Neural crest cell (in vitro differentiated cells): ENCODE measurements at regions not wholly inside any gene's neighbourhood (a gene's known extent, or its start where the extent isn't known, plus 50 kb on each side); places are given as distances from the start of the nearest gene placed in this dataset.

ENCODE experiments used
- DNase-seq: peaks from one replicate; pipeline ENCODE4 v3.0.0; 2021; ENCODE audit warnings: low read depth, mixed read lengths, low spot score
- H3K27ac Mint-ChIP-seq: one replicate; pipeline ENCODE4 v1.8.0; 2021; ENCODE audit warnings: mild to moderate bottlenecking, mixed read lengths; ENCODE audit not compliant: unreplicated experiment
- H3K27me3 Mint-ChIP-seq: 2 replicates; pipeline ENCODE4 v1.8.0; 2021; ENCODE audit warnings: low read depth, mild to moderate bottlenecking, mixed read lengths
- H3K36me3 Mint-ChIP-seq: 2 replicates; pipeline ENCODE4 v1.8.0; 2021; ENCODE audit warnings: low read depth, mild to moderate bottlenecking, mixed read lengths
- H3K4me1 Mint-ChIP-seq: 2 replicates; pipeline ENCODE4 v1.8.0; 2021; ENCODE audit warnings: mixed read lengths
- H3K4me3 Mint-ChIP-seq: one replicate; pipeline ENCODE4 v1.8.0; 2021; ENCODE audit warnings: mild to moderate bottlenecking, mixed read lengths
- H3K9me3 Mint-ChIP-seq: 2 replicates; pipeline ENCODE4 v1.8.0; 2021; ENCODE audit warnings: mixed read lengths
- TF ChIP-seq, protein P1 (sequence below): fragments of 200-600 bp; sonication (generic); conservative IDR thresholded peaks from 2 replicates; pipeline ENCODE4 v1.5.0; 2021; ENCODE audit warnings: antibody characterized with exemption, mild to moderate bottlenecking

DNA sequence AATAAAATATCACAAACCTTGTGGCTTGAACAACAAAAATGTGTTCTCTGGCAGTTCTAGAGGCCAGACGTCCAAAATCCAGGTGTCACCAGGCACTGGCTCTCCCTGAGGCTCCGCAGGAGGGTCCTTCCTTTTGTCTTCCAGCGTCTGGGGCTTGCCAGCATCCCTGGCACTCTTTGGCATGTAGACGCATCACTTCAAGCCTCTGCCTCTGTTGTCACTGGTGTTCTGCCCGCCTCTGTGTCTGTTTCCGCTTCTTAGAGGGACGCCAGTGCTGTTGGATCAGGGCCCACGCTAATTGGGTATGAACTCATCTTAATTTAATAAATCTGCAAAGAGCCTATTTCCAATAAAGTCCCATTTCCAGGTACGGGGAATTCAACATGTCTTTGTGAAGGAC is 273.7 kb upstream of the C1orf174 start:
- no peak for DNase-seq
- no peak overlapping the region for H3K4me3 Mint-ChIP-seq
- no peak overlapping the region for H3K27ac Mint-ChIP-seq
- no peaks in the 10 kb centered on the region for H3K9me3 Mint-ChIP-seq
- no peaks in the 10 kb centered on the region for H3K4me1 Mint-ChIP-seq
- TF ChIP-seq, protein P1, sequence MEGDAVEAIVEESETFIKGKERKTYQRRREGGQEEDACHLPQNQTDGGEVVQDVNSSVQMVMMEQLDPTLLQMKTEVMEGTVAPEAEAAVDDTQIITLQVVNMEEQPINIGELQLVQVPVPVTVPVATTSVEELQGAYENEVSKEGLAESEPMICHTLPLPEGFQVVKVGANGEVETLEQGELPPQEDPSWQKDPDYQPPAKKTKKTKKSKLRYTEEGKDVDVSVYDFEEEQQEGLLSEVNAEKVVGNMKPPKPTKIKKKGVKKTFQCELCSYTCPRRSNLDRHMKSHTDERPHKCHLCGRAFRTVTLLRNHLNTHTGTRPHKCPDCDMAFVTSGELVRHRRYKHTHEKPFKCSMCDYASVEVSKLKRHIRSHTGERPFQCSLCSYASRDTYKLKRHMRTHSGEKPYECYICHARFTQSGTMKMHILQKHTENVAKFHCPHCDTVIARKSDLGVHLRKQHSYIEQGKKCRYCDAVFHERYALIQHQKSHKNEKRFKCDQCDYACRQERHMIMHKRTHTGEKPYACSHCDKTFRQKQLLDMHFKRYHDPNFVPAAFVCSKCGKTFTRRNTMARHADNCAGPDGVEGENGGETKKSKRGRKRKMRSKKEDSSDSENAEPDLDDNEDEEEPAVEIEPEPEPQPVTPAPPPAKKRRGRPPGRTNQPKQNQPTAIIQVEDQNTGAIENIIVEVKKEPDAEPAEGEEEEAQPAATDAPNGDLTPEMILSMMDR, result no peak
- peaks cover 8% of the 10 kb centered on the region for H3K27me3 Mint-ChIP-seq
- no peaks in the 10 kb centered on the region for H3K36me3 Mint-ChIP-seq

DNA sequence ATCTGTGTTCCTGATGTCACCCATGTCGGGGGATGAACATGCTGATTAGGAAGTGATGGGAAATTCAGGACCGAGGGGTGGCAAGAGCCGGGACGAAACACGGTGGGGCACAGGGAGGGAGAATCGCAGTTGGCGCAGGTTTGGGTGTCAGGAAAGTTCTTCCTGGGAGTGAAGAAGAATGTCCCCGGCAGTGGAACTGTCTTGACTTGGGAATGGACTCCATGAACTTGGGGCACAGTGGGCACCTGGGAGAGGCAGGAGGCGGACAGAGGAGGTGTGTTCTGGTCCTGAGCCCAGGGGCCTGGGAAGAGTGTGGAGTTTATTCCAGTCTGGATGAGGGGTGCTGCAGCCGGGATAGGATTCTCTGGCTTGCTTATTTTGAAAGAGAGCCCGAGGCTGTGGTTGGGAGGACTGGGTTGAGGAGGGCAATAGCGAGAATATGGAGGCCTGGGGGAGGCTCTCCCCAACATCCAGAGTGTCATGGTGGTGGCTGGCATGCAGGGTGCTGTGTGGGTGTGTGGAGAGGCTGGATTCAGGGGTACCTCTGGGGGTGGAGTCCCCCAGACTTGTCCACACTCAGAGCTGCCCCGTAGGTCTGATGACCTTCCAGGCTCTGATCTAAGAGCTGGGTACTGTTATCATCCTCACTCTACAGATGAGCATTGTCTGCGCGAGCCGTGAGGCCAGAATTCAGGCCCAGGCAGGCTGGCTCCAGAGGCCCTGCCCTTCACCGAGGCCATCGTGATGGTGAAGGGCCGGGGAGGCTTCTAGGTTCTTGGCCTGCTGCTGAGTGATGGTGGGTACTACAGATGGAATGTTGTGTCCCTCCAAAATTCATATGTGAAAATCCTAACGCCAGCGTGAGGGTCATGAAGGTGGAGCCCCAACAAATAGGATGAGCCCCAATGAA is 274.5 kb upstream of the C1orf174 start:
- Mint-ChIP-seq H3K9me3 (no peaks in the 10 kb centered on the region), H3K27me3 (peaks cover 8% of the 10 kb centered on the region), H3K36me3 (no peaks in the 10 kb centered on the region), H3K4me1 (no peaks in the 10 kb centered on the region), H3K4me3 (no peak overlapping the region), H3K27ac (no peak overlapping the region)
- TF ChIP-seq, protein P1, result no peak
- DNase-seq, result no peak

DNA sequence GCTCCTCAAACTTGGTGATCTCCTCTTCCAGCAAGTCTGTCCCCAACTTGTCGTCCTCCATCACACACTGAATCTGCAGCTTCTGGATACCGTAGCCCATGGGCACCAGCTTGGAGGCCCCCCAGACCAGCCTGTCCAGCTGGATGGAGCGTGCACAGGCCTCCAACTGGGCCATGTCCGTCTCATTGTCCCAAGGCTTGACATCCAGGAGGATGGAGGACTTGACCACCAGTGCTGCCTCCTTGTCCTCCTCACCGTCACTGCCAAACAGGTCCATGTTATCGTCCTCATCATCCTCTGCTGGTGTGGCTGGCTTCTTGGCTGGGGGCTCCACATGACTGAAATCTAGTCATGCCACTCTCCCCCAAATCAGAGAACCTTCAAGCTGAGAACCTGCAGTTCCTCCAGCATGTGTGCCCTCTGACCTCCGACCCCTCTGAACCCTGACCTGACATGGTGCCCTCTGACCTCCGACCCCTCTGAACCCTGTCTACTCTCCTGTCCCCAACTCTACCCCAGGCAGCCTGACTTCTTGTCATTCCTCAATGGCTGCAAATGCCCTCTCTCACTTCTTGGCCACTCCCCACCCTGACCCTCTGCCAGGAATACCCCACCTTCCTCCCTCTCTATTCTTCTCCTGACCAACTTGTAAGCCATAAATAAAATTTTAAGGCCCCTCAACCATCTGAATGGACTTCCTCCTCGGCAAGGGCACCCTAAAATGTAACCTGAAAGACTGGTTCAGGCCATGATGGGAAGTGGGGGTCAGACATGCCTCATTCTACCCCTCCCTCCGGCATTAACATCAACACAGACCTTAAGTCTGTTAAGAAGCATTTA is 275.7 kb upstream of the C1orf174 start:
- no peak overlapping the region for H3K4me3 Mint-ChIP-seq
- peaks cover 8% of the 10 kb centered on the region for H3K27me3 Mint-ChIP-seq
- TF ChIP-seq, protein P1, result no peak
- no peak for DNase-seq
- H3K36me3 Mint-ChIP-seq, result no peaks in the 10 kb centered on the region
- H3K4me1 Mint-ChIP-seq, result no peaks in the 10 kb centered on the region
- H3K9me3 Mint-ChIP-seq, result no peaks in the 10 kb centered on the region
- H3K27ac Mint-ChIP-seq, result no peak overlapping the region

DNA sequence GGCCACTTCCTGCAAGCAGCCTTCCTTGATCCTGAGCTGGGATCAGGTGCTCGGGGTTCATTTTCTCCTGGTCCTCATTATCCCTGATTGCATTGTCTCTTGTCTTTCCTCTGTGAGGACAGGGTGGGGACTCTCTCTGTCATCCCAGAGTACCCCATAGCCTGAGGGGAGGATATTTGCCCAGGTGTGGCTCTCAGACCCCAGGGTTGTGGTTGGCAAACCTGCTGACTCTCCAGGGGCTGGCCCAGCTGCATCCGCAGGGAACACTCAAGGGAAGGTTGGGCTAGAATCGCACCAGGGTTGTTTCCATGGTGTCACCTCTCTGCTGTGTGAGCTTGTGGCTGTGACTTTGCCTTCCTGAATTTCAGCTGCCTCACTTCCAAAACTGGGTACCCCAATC is 276.8 kb upstream of the C1orf174 start:
- Mint-ChIP-seq H3K4me1 (no peaks in the 10 kb centered on the region), H3K4me3 (no peak overlapping the region), H3K27ac (no peak overlapping the region), H3K36me3 (no peaks in the 10 kb centered on the region), H3K9me3 (no peaks in the 10 kb centered on the region), H3K27me3 (peaks cover 8% of the 10 kb centered on the region)
- TF ChIP-seq, protein P1, result no peak
- DNase-seq, result no peak

DNA sequence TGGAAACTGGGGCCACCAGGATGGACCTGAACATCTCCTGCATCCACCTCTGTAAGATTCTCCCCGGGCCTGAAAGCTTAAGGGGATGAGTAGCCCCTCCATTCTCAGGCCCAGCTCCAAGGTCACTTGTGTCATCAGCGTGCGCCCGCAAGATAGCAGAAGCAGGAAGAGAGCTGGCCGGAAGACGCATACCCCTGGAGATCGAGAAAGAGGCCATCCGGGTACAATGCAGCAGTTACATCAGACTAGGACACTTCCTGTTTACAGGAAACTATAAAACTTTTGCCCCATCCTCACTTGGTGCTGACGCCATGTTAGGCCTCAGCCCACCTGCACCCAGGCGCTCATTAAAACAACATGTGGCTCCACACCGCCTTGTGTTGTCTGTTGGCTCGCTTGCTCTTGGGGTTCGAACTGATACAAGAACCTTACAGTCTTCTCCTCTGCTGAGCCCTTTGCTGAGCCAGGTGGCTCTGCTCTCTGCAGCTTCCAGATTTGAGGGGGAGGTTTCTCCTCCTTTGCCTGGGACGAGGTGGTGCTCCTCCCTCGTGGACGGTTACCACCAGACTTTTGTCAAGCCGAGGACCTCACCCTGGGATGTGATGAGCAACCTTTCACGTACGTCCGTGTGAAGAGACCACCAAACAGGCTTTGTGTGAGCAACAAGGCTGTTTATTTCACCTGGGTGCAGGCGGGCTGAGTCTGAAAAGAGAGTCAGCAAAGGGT is 277.5 kb upstream of the C1orf174 start:
- no peak overlapping the region for H3K27ac Mint-ChIP-seq
- no peak overlapping the region for H3K4me3 Mint-ChIP-seq
- H3K36me3 Mint-ChIP-seq, result no peaks in the 10 kb centered on the region
- no peaks in the 10 kb centered on the region for H3K9me3 Mint-ChIP-seq
- no peaks in the 10 kb centered on the region for H3K4me1 Mint-ChIP-seq
- H3K27me3 Mint-ChIP-seq, result peaks cover 5% of the 10 kb centered on the region
- TF ChIP-seq, protein P1, result no peak
- DNase-seq, result no peak
